Caco-2 (cell line): ENCODE measurements at regions not wholly inside any gene's neighbourhood (a gene's known extent, or its start where the extent isn't known, plus 50 kb on each side); places are given as distances from the start of the nearest gene placed in this dataset.

Source experiments
- BruUV-seq: library from RNA; stranded (reverse); fragments of 400-500 nt; replicated peaks from 2 replicates; lab custom pipeline; 2021; lab: Mats Ljungman, UMichigan
- CTCF ChIA-PET: fragments of 300-600 bp; sonication (Branson Sonifier 250); formaldehyde crosslinking; loops from one replicate; lab custom pipeline; 2022; ENCODE audit warnings: antibody characterized with exemption; lab: Charles Lee
- POLR2A ChIA-PET: fragments of 300-600 bp; sonication (Branson Sonifier 250); formaldehyde crosslinking; loops from one replicate; lab custom pipeline; 2022; ENCODE audit warnings: antibody characterized with exemption; lab: Charles Lee
- DNase-seq, 2 experiments: peaks; one replicate each; pipeline versions ENCODE4 v3.0.0 to v3.0.0-alpha.2; 2020 to 2022
- H3K27me3 ChIP-seq: replicated peaks from 2 replicates; pipeline ENCODE4 v1.6.0; 2011; ENCODE audit warnings: low read length; ENCODE audit not compliant: control insufficient read depth, insufficient read depth
- H3K36me3 ChIP-seq: 2 replicates; pipeline ENCODE4 v1.5.1; 2011; ENCODE audit warnings: low read length; ENCODE audit not compliant: control insufficient read depth, insufficient read depth
- H3K4me1 ChIP-seq: fragments of 250-450 bp; sonication (Bioruptor Pico); 2 replicates; pipeline ENCODE4 v1.5.1; 2020; ENCODE audit warnings: mild to moderate bottlenecking
- H3K4me3 ChIP-seq: 2 replicates; pipeline ENCODE4 v1.5.1; 2011; ENCODE audit warnings: low read depth, mild to moderate bottlenecking, control low read depth, low read length
- H3K9me3 ChIP-seq: fragments of 250-450 bp; sonication (Bioruptor Pico); 2 replicates; pipeline ENCODE4 v1.5.1; 2020; ENCODE audit warnings: mild to moderate bottlenecking, moderate library complexity
- H3K27ac Mint-ChIP-seq: one replicate; pipeline ENCODE4 v1.8.0; 2022; ENCODE audit warnings: mixed read lengths; ENCODE audit not compliant: unreplicated experiment
- H3K27me3 Mint-ChIP-seq: one replicate; pipeline ENCODE4 v1.8.0; 2022; ENCODE audit warnings: mixed read lengths; ENCODE audit not compliant: insufficient read depth, unreplicated experiment
- H3K36me3 Mint-ChIP-seq: one replicate; pipeline ENCODE4 v1.8.0; 2022; ENCODE audit warnings: mild to moderate bottlenecking, mixed read lengths; ENCODE audit not compliant: insufficient read depth, unreplicated experiment
- H3K4me1 Mint-ChIP-seq: one replicate; pipeline ENCODE4 v1.8.0; 2022; ENCODE audit warnings: low read depth, mixed read lengths; ENCODE audit not compliant: unreplicated experiment
- H3K4me3 Mint-ChIP-seq: one replicate; pipeline ENCODE4 v1.8.0; 2022; ENCODE audit warnings: mild to moderate bottlenecking, moderate library complexity, mixed read lengths; ENCODE audit not compliant: unreplicated experiment
- H3K9me3 Mint-ChIP-seq: one replicate; pipeline ENCODE4 v1.8.0; 2022; ENCODE audit warnings: mixed read lengths; ENCODE audit not compliant: unreplicated experiment
- CTCF ChIP-seq, 2 experiments: fragments of 200-600 bp in 1 of 2; IDR thresholded peaks; 1 replicate in 1 of 2; 2 replicates in 1 of 2; pipeline versions ENCODE4 v1.5.1 to v1.8.0; 2011 to 2022; ENCODE audit warnings: antibody characterized with exemption in 1 of 2, control low read depth in 1 of 2, inconsistent platforms in 1 of 2, low read depth in 1 of 2, low read length in 1 of 2, mild to moderate bottlenecking in 1 of 2, moderate library complexity in 1 of 2; ENCODE audit not compliant: insufficient read depth in 1 of 2, severe bottlenecking in 1 of 2, unreplicated experiment in 1 of 2
- intact Hi-C: fragments of 100-400 bp; cut with micrococcal nuclease; formaldehyde crosslinking; loops from one replicate; pipeline ENCODE4 v1.10.0; 2022; ENCODE audit not compliant: unreplicated experiment

GRCh38 chr6:80903711-80904110 is 797.2 kb downstream of the BCKDHB start:
- CTCF ChIA-PET: no interaction called here
- intact Hi-C loops: no loop called here
- Histone ChIP-seq H3K9me3 (no peaks in the 10 kb centered on the region; the same call in 1 of the 2 replicates), H3K36me3 (no peaks in the 10 kb centered on the region), H3K4me3 (no peak overlapping the region), H3K4me1 (no peaks in the 10 kb centered on the region), H3K27me3 (no peaks in the 10 kb centered on the region)
- DNase-seq: no peak
- POLR2A ChIA-PET: no interaction called here
- H3K9me3 Mint-ChIP-seq: peaks cover 9% of the 10 kb centered on the region
- TF ChIP-seq CTCF (IDR thresholded peaks at IDR 0.05; ENCODE audit: insufficient read depth in 1 of 2, low read depth in 1 of 2, low read length in 1 of 2, severe bottlenecking in 1 of 2, unreplicated experiment in 1 of 2): no peak
- H3K4me1 Mint-ChIP-seq: no peaks in the 10 kb centered on the region
- no peaks in the 10 kb centered on the region for H3K36me3 Mint-ChIP-seq
- no peak overlapping the region for H3K4me3 Mint-ChIP-seq
- no peaks in the 10 kb centered on the region for H3K27me3 Mint-ChIP-seq
- no peak overlapping the region for H3K27ac Mint-ChIP-seq
- BruUV-seq: no TSS peak

- intact Hi-C loops: no loop called here
- Mint-ChIP-seq H3K27ac (no peak overlapping the region), H3K9me3 (no peaks in the 10 kb centered on the region), H3K4me3 (no peak overlapping the region), H3K27me3 (no peaks in the 10 kb centered on the region), H3K36me3 (no peaks in the 10 kb centered on the region), H3K4me1 (no peaks in the 10 kb centered on the region)
- no peak overlapping the region for H3K4me3 ChIP-seq
- H3K4me1 ChIP-seq: no peaks in the 10 kb centered on the region
- BruUV-seq: no TSS peak
- H3K9me3 ChIP-seq: no peaks in the 10 kb centered on the region
- ChIA-PET POLR2A (no interaction called here), CTCF (no interaction called here)
- H3K27me3 ChIP-seq: no peaks in the 10 kb centered on the region
- DNase-seq: no peak
- no peaks in the 10 kb centered on the region for H3K36me3 ChIP-seq
- TF ChIP-seq CTCF (IDR thresholded peaks at IDR 0.05; ENCODE audit: insufficient read depth in 1 of 2, low read depth in 1 of 2, low read length in 1 of 2, severe bottlenecking in 1 of 2, unreplicated experiment in 1 of 2): no peak
Measured at GRCh38 chr6:80886475-80886874, 780.0 kb downstream of the BCKDHB start.

- intact Hi-C loops: no loop called here
- no peak for TF ChIP-seq CTCF (IDR thresholded peaks at IDR 0.05; ENCODE audit: insufficient read depth in 1 of 2, low read depth in 1 of 2, low read length in 1 of 2, severe bottlenecking in 1 of 2, unreplicated experiment in 1 of 2)
- ChIA-PET CTCF (no interaction called here), POLR2A (no interaction called here)
- no peaks in the 10 kb centered on the region for H3K4me1 Mint-ChIP-seq
- H3K4me1 ChIP-seq: no peaks in the 10 kb centered on the region
- no peaks in the 10 kb centered on the region for H3K9me3 Mint-ChIP-seq
- H3K27me3 Mint-ChIP-seq: no peaks in the 10 kb centered on the region
- no peak overlapping the region for H3K4me3 ChIP-seq
- H3K36me3 Mint-ChIP-seq: no peaks in the 10 kb centered on the region
- no peak overlapping the region for H3K27ac Mint-ChIP-seq
- BruUV-seq: no TSS peak
- no peak overlapping the region for H3K4me3 Mint-ChIP-seq
- no peaks in the 10 kb centered on the region for H3K36me3 ChIP-seq
- no peak for DNase-seq
- no peaks in the 10 kb centered on the region for H3K27me3 ChIP-seq
- no peaks in the 10 kb centered on the region for H3K9me3 ChIP-seq
Measured at GRCh38 chr6:80872951-80873308, 766.5 kb downstream of the BCKDHB start.
